ENCODE measurements at regions not wholly inside any gene's neighbourhood (a gene's known extent, or its start where the extent isn't known, plus 50 kb on each side); places are given as distances from the start of the nearest gene placed in this dataset.

GRCh38 chr2:14143435-14143834 is 489.1 kb upstream of the LRATD1 start:
- no peak for TF ChIP-seq ZNF560 (tag by site-specific recombination; IDR thresholded peaks at IDR 0.05; ENCODE audit: borderline replicate concordance)
- no peak for TF ChIP-seq ZNF624 (tag by site-specific recombination; IDR thresholded peaks at IDR 0.05)
- TF ChIP-seq MEIS1 (CRISPR knock-in tag; IDR thresholded peaks at IDR 0.05; ENCODE audit: borderline replicate concordance), result no peak
- TF ChIP-seq HIC1 (tag by site-specific recombination; IDR thresholded peaks at IDR 0.05), result no peak
- TF ChIP-seq, protein P1, sequence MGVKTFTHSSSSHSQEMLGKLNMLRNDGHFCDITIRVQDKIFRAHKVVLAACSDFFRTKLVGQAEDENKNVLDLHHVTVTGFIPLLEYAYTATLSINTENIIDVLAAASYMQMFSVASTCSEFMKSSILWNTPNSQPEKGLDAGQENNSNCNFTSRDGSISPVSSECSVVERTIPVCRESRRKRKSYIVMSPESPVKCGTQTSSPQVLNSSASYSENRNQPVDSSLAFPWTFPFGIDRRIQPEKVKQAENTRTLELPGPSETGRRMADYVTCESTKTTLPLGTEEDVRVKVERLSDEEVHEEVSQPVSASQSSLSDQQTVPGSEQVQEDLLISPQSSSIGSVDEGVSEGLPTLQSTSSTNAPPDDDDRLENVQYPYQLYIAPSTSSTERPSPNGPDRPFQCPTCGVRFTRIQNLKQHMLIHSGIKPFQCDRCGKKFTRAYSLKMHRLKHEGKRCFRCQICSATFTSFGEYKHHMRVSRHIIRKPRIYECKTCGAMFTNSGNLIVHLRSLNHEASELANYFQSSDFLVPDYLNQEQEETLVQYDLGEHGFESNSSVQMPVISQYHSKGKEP (tag by site-specific recombination; IDR thresholded peaks at IDR 0.05), result no peak
- TF ChIP-seq MYNN (tag by site-specific recombination; IDR thresholded peaks at IDR 0.05; ENCODE audit: borderline replicate concordance), result no peak
- TF ChIP-seq, protein P2, sequence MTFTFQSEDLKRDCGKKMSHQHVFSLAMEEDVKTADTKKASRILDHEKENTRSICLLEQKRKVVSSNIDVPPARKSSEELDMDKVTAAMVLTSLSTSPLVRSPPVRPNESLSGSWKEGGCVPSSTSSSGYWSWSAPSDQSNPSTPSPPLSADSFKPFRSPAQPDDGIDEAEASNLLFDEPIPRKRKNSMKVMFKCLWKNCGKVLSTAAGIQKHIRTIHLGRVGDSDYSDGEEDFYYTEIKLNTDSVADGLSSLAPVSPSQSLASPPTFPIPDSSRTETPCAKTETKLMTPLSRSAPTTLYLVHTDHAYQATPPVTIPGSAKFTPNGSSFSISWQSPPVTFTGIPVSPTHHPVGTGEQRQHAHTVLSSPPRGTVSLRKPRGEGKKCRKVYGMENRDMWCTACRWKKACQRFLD (tag by site-specific recombination; IDR thresholded peaks at IDR 0.05), result no peak
- no peak for TF ChIP-seq ZNF596 (tag by site-specific recombination; IDR thresholded peaks at IDR 0.05)
- TF ChIP-seq ZBTB8A (tag by site-specific recombination; IDR thresholded peaks at IDR 0.05), result no peak
- TF ChIP-seq ZNF174 (tag by site-specific recombination; IDR thresholded peaks at IDR 0.05), result no peak
- no peak for TF ChIP-seq ZBTB1 (tag by site-specific recombination; IDR thresholded peaks at IDR 0.05)
- no peak for TF ChIP-seq KLF16 (tag by site-specific recombination; IDR thresholded peaks at IDR 0.05)
- no peak for TF ChIP-seq ZNF626 (tag by site-specific recombination; IDR thresholded peaks at IDR 0.05)
- Histone ChIP-seq H3K36me3 (ENCODE audit: control insufficient read depth in 2 of 2, insufficient read depth in 1 of 2, low read length in 2 of 2) (no peaks in the 10 kb centered on the region), H3K4me1 (ENCODE audit: control insufficient read depth, insufficient read depth, low read length) (no peaks in the 10 kb centered on the region), H3K4me3 (ENCODE audit: low read depth, low read length) (no peak overlapping the region), H3K9me3 (ENCODE audit: control insufficient read depth, insufficient read depth, low read depth, low read length) (no peaks in the 10 kb centered on the region), H3K27ac (ENCODE audit: extremely low read depth, low read depth, low read length) (no peak overlapping the region)
- ChIA-PET POLR2A (no interaction called here), CTCF (no interaction called here)

DNA sequence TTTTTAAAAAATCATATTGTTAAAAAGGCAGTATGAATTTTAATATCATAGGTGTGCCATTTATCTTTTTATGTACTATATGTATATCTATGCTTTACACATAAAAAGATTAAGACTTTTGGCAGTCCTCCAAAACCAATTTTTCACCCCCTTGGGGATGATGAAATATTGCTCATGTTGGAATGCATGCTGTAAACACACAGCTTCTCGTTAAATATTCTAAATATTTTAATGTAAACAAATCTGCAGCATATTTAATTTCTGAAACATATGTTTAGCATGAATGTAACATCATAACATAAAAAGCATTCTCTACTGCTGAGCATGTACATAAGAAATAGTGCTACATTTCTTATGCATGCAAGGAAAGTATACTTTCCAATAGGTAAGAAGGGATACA is 484.3 kb upstream of the LRATD1 start:
- no peak for TF ChIP-seq ZNF621 (tag by site-specific recombination; IDR thresholded peaks at IDR 0.05)
- TF ChIP-seq PRDM1 (tag by site-specific recombination; IDR thresholded peaks at IDR 0.05), result no peak
- TF ChIP-seq ZNF223 (tag by site-specific recombination; IDR thresholded peaks at IDR 0.05), result no peak
- TF ChIP-seq, protein P3, sequence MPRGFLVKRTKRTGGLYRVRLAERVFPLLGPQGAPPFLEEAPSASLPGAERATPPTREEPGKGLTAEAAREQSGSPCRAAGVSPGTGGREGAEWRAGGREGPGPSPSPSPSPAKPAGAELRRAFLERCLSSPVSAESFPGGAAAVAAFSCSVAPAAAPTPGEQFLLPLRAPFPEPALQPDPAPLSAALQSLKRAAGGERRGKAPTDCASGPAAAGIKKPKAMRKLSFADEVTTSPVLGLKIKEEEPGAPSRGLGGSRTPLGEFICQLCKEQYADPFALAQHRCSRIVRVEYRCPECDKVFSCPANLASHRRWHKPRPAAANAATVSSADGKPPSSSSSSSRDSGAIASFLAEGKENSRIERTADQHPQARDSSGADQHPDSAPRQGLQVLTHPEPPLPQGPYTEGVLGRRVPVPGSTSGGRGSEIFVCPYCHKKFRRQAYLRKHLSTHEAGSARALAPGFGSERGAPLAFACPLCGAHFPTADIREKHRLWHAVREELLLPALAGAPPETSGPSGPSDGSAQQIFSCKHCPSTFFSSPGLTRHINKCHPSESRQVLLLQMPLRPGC (tag by site-specific recombination; IDR thresholded peaks at IDR 0.05), result no peak
- no peak for TF ChIP-seq GLI2 (tag by site-specific recombination; IDR thresholded peaks at IDR 0.05; ENCODE audit: borderline replicate concordance, low read depth)
- TF ChIP-seq WT1 (tag by site-specific recombination; IDR thresholded peaks at IDR 0.05), result no peak
- no peak for TF ChIP-seq ZSCAN16 (tag by site-specific recombination; IDR thresholded peaks at IDR 0.05)
- no peak for TF ChIP-seq HOXC10 (CRISPR knock-in tag; IDR thresholded peaks at IDR 0.05)
- TF ChIP-seq, protein P4, sequence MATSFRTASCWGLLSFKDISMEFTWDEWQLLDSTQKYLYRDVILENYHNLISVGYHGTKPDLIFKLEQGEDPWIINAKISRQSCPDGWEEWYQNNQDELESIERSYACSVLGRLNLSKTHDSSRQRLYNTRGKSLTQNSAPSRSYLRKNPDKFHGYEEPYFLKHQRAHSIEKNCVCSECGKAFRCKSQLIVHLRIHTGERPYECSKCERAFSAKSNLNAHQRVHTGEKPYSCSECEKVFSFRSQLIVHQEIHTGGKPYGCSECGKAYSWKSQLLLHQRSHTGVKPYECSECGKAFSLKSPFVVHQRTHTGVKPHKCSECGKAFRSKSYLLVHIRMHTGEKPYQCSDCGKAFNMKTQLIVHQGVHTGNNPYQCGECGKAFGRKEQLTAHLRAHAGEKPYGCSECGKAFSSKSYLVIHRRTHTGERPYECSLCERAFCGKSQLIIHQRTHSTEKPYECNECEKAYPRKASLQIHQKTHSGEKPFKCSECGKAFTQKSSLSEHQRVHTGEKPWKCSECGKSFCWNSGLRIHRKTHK (tag by site-specific recombination; IDR thresholded peaks at IDR 0.05), result no peak
- CTCF ChIA-PET, result no interaction called here

More for the DNA sequence above, 484.3 kb upstream of the LRATD1 start:
- H3K27ac ChIP-seq (ENCODE audit: extremely low read depth, low read depth, low read length), result no peak overlapping the region
- no peaks in the 10 kb centered on the region for H3K9me3 ChIP-seq (ENCODE audit: control insufficient read depth, insufficient read depth, low read depth, low read length)
- no peaks in the 10 kb centered on the region for H3K36me3 ChIP-seq (ENCODE audit: control insufficient read depth in 2 of 2, insufficient read depth in 1 of 2, low read length in 2 of 2)
- H3K4me3 ChIP-seq (ENCODE audit: low read depth, low read length), result no peak overlapping the region
- no peaks in the 10 kb centered on the region for H3K4me1 ChIP-seq (ENCODE audit: control insufficient read depth, insufficient read depth, low read length)
- POLR2A ChIA-PET, result no interaction called here
